ENCODE measurements at regions not wholly inside any gene's neighbourhood (a gene's known extent, or its start where the extent isn't known, plus 50 kb on each side); places are given as distances from the start of the nearest gene placed in this dataset.

- no peak for DNase-seq
Measured at GRCh38 chr5:93273176-93273575, 307.8 kb downstream of the NR2F1-AS1 start.

GRCh38 chr5:93272108-93272507, 308.9 kb downstream of the NR2F1-AS1 start:
- DNase-seq: no peak

GRCh38 chr5:93267736-93268135, 313.3 kb downstream of the NR2F1-AS1 start:
- no peak for DNase-seq

GRCh38 chr5:93267276-93267675, 313.7 kb downstream of the NR2F1-AS1 start:
- DNase-seq: no peak

- DNase-seq: no peak
Measured at GRCh38 chr5:93257616-93258015, 323.4 kb downstream of the NR2F1-AS1 start.

GRCh38 chr5:93255796-93256195, 325.2 kb downstream of the NR2F1-AS1 start:
- no peak for DNase-seq

GRCh38 chr5:93252165-93252564, 328.9 kb downstream of the NR2F1-AS1 start:
- no peak for DNase-seq

- DNase-seq: no peak
Measured at GRCh38 chr5:93251347-93251746, 329.7 kb downstream of the NR2F1-AS1 start.

GRCh38 chr5:93250424-93250823, 330.6 kb downstream of the NR2F1-AS1 start:
- DNase-seq: no peak

GRCh38 chr5:93249651-93250289, 331.2 kb downstream of the NR2F1-AS1 start:
- DNase-seq: peak; percentile 14 to 30

- no peak for DNase-seq
Measured at GRCh38 chr5:93247105-93247504, 333.9 kb downstream of the NR2F1-AS1 start.

GRCh38 chr5:93246090-93246855, 334.7 kb downstream of the NR2F1-AS1 start:
- DNase-seq: no peak

GRCh38 chr5:93245226-93245625, 335.8 kb downstream of the NR2F1-AS1 start:
- no peak for DNase-seq

- no peak for DNase-seq
Measured at GRCh38 chr5:93243481-93243880, 337.5 kb downstream of the NR2F1-AS1 start.

- DNase-seq: no peak
Measured at GRCh38 chr5:93240228-93240834, 340.7 kb downstream of the NR2F1-AS1 start.

- no peak for DNase-seq
Measured at GRCh38 chr5:93236807-93237421, 344.1 kb downstream of the NR2F1-AS1 start.

- DNase-seq: no peak
Measured at GRCh38 chr5:93235761-93236160, 345.3 kb downstream of the NR2F1-AS1 start.

- DNase-seq: no peak
Measured at GRCh38 chr5:93226202-93226735, 354.8 kb downstream of the NR2F1-AS1 start.

GRCh38 chr5:93225748-93226147, 355.3 kb downstream of the NR2F1-AS1 start:
- no peak for DNase-seq

- no peak for DNase-seq
Measured at GRCh38 chr5:93224624-93225023, 356.4 kb downstream of the NR2F1-AS1 start.

- no peak for DNase-seq
Measured at GRCh38 chr5:93221773-93222172, 359.2 kb downstream of the NR2F1-AS1 start.

GRCh38 chr5:93220431-93220830, 360.6 kb downstream of the NR2F1-AS1 start:
- no peak for DNase-seq

GRCh38 chr5:93219641-93220145, 361.3 kb downstream of the NR2F1-AS1 start:
- no peak for DNase-seq
